NCI-H748 treated with DMSO at 0.1 percent for 48 hours (cell line): ENCODE measurements at regions not wholly inside any gene's neighbourhood (a gene's known extent, or its start where the extent isn't known, plus 50 kb on each side); places are given as distances from the start of the nearest gene placed in this dataset.
"Not testable (repeated sequence)": the region's sequence is repeated elsewhere in the genome, so short reads cannot be mapped to it uniquely, and the experiment has no call there.

Source experiments
- DNase-seq: peaks from one replicate; lab custom pipeline; 2025; lab: John Stamatoyannopoulos, UW

GRCh38 chr9:11144746-11145145 is 531.9 kb upstream of the PTPRD start:
- DNase-seq, result no peak

- DNase-seq, result no peak
These were observed 535.4 kb upstream of the PTPRD start for GRCh38 chr9:11148189-11148588.

- no peak for DNase-seq
These were observed 536.3 kb upstream of the PTPRD start for GRCh38 chr9:11149065-11149464.

GRCh38 chr9:11158063-11158462 is 545.3 kb upstream of the PTPRD start:
- no peak for DNase-seq

- DNase-seq, result no peak
These were observed 545.9 kb upstream of the PTPRD start for GRCh38 chr9:11158676-11159075.

- no peak for DNase-seq
These were observed 546.6 kb upstream of the PTPRD start for GRCh38 chr9:11159318-11159862.

GRCh38 chr9:11163843-11164242 is 551.0 kb upstream of the PTPRD start:
- DNase-seq, result no peak

- DNase-seq, result no peak
These were observed 569.2 kb upstream of the PTPRD start for GRCh38 chr9:11182001-11182400.

- no peak for DNase-seq
These were observed 577.9 kb upstream of the PTPRD start for GRCh38 chr9:11190719-11191118.

GRCh38 chr9:11192993-11193392 is 580.2 kb upstream of the PTPRD start:
- no peak for DNase-seq

- no peak for DNase-seq
These were observed 581.4 kb upstream of the PTPRD start for GRCh38 chr9:11194246-11194645.

GRCh38 chr9:11196840-11197365 is 584.1 kb upstream of the PTPRD start:
- DNase-seq, result not testable (repeated sequence)

- DNase-seq, result no peak
These were observed 586.5 kb upstream of the PTPRD start for GRCh38 chr9:11199335-11199734.

GRCh38 chr9:11204521-11204920 is 591.7 kb upstream of the PTPRD start:
- DNase-seq, result no peak

- DNase-seq, result no peak
These were observed 594.1 kb upstream of the PTPRD start for GRCh38 chr9:11206925-11207324.

GRCh38 chr9:11233696-11234095 is 620.9 kb upstream of the PTPRD start:
- peak; percentile 52 for DNase-seq

- no peak for DNase-seq
These were observed 622.3 kb upstream of the PTPRD start for GRCh38 chr9:11235061-11235460.

- no peak for DNase-seq
These were observed 629.0 kb upstream of the PTPRD start for GRCh38 chr9:11241779-11242178.

- no peak for DNase-seq
These were observed 645.2 kb upstream of the PTPRD start for GRCh38 chr9:11257992-11258391.

- DNase-seq, result no peak
These were observed 656.2 kb upstream of the PTPRD start for GRCh38 chr9:11269036-11269435.

GRCh38 chr9:11275158-11275695 is 662.4 kb upstream of the PTPRD start:
- no peak for DNase-seq

GRCh38 chr9:11312966-11313365 is 700.2 kb upstream of the PTPRD start:
- DNase-seq, result no peak

- DNase-seq, result peak; percentile 33
These were observed 706.1 kb upstream of the PTPRD start for GRCh38 chr9:11318946-11319345.

GRCh38 chr9:11319538-11319937 is 706.7 kb upstream of the PTPRD start:
- peak; percentile 59 for DNase-seq
